Choroid plexus epithelial cell (primary cell): ENCODE measurements at regions not wholly inside any gene's neighbourhood (a gene's known extent, or its start where the extent isn't known, plus 50 kb on each side); places are given as distances from the start of the nearest gene placed in this dataset.
A peak's percentile ranks its signal among the peaks of the same experiment; 100 is the strongest.

Experiments
- DNase-seq: peaks from one replicate; pipeline ENCODE4 v3.0.0-alpha.2; 2010; ENCODE audit warnings: low read depth
- H3K4me3 ChIP-seq: 2 replicates; pipeline ENCODE4 v1.5.1; 2011; ENCODE audit warnings: low read depth, mild to moderate bottlenecking, control low read depth, low read length, moderate library complexity
- TF ChIP-seq, protein P1 (sequence below): conservative IDR thresholded peaks from 2 replicates; pipeline ENCODE4 v1.5.1; 2011; ENCODE audit warnings: low read depth, mild to moderate bottlenecking, control low read depth, inconsistent platforms, low read length, moderate library complexity

DNA sequence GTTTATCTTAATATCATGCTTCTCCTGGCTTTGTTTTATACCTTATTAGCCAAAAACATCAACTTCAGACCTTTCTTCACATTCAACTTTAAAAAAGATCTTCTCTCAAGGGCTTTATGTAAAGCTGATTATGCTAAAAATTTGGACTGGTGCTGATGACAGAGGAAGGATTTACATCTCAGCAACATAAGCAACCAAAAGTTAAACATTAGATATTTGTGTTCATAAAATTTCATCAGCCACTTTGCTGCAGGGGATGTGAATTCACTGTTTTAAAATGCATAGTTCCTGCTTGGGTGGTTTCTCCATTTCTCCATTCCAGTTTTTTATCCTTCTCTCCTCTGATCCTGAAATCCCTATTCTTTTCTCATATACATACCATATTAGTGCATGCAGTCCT is 398.6 kb upstream of the DDI1 start:
- TF ChIP-seq, protein P1, sequence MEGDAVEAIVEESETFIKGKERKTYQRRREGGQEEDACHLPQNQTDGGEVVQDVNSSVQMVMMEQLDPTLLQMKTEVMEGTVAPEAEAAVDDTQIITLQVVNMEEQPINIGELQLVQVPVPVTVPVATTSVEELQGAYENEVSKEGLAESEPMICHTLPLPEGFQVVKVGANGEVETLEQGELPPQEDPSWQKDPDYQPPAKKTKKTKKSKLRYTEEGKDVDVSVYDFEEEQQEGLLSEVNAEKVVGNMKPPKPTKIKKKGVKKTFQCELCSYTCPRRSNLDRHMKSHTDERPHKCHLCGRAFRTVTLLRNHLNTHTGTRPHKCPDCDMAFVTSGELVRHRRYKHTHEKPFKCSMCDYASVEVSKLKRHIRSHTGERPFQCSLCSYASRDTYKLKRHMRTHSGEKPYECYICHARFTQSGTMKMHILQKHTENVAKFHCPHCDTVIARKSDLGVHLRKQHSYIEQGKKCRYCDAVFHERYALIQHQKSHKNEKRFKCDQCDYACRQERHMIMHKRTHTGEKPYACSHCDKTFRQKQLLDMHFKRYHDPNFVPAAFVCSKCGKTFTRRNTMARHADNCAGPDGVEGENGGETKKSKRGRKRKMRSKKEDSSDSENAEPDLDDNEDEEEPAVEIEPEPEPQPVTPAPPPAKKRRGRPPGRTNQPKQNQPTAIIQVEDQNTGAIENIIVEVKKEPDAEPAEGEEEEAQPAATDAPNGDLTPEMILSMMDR, result no peak
- DNase-seq, result no peak
- H3K4me3 ChIP-seq, result no peak overlapping the region

DNA sequence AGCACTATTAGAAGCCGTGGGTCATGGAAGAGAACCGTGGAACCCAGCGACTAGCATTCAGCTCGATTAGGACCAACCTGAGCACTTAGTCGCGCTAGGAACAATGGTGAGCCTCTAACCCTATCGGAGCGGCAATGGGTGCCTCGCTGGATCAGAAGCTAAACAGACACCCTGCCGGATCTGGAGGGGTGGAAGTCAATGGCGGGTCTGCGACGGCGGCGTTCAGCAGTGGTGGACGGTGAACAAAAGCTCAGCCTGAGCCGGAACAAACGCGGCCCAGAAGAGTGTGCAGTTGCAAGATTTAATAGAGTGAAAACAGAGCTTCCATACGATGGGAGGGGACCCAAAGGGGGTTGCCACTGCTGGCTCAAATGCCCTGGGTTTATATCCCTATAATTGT is 391.8 kb upstream of the DDI1 start:
- DNase-seq, result no peak
- no peak overlapping the region for H3K4me3 ChIP-seq
- TF ChIP-seq, protein P1, result no peak

DNA sequence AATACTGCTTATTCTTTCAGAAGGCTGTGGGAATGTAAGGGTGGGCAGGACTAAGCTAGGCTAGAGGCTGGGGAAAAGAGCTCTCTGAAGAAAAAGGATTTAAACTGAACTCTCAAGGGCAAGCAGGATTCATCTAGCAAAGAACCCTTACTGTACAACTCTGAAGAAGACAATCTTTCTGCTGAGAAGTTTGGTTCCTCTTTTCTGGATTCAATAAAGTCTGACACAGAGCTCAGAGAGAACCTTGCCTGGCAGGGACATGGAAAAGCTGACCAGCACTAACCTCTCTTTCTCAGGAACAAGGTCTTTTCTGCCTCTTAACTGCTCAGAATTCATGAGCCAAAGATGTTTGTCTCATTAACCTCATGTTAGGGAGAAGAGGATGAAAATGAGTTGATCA is 388.4 kb upstream of the DDI1 start:
- DNase-seq, result no peak
- TF ChIP-seq, protein P1, result no peak
- H3K4me3 ChIP-seq, result no peak overlapping the region

GRCh38 chr11:103648670-103649400 is 387.6 kb upstream of the DDI1 start:
- H3K4me3 ChIP-seq, result no peak overlapping the region
- TF ChIP-seq, protein P1, result no peak
- peak; percentile 59 for DNase-seq

GRCh38 chr11:103649401-103649895 is 387.0 kb upstream of the DDI1 start:
- no peak for DNase-seq
- no peak overlapping the region for H3K4me3 ChIP-seq
- TF ChIP-seq, protein P1, result no peak

- no peak for DNase-seq
- TF ChIP-seq, protein P1, result no peak
- no peak overlapping the region for H3K4me3 ChIP-seq
Measured at GRCh38 chr11:103650330-103650729, 386.1 kb upstream of the DDI1 start.
